ENCODE measurements at regions not wholly inside any gene's neighbourhood (a gene's known extent, or its start where the extent isn't known, plus 50 kb on each side); places are given as distances from the start of the nearest gene placed in this dataset.

- Histone ChIP-seq H4K20me1 (ENCODE audit: low read depth, low read length) (no peaks in the 10 kb centered on the region), H3K9ac (ENCODE audit: low read length) (no peak overlapping the region), H3K27ac (ENCODE audit: low read depth, low read length) (no peak overlapping the region), H3K9me2 (replicated peaks; ENCODE audit: insufficient read depth, low read length) (no peaks in the 10 kb centered on the region), H3F3A (ENCODE audit: insufficient read depth) (no peaks in the 10 kb centered on the region), H3K9me3 (ENCODE audit: insufficient read depth, low read length) (no peaks in the 10 kb centered on the region), H3K79me2 (ENCODE audit: insufficient read depth, low read length) (no peaks in the 10 kb centered on the region), H2AFZ (ENCODE audit: low read depth, low read length, severe bottlenecking) (no peak overlapping the region), H3K27me3 (ENCODE audit: low read length) (no peaks in the 10 kb centered on the region), H3K4me3 (ENCODE audit: insufficient read depth, low read length, poor library complexity, severe bottlenecking) (no peak overlapping the region), H3K4me2 (ENCODE audit: low read depth, low read length, poor library complexity, severe bottlenecking) (no peak overlapping the region), H3K36me3 (ENCODE audit: low read length) (no peaks in the 10 kb centered on the region)
- no peak for TF ChIP-seq EZH2phosphoT487 (conservative IDR thresholded peaks at IDR 0.05; ENCODE audit: low read length)
- TF ChIP-seq, protein P1, sequence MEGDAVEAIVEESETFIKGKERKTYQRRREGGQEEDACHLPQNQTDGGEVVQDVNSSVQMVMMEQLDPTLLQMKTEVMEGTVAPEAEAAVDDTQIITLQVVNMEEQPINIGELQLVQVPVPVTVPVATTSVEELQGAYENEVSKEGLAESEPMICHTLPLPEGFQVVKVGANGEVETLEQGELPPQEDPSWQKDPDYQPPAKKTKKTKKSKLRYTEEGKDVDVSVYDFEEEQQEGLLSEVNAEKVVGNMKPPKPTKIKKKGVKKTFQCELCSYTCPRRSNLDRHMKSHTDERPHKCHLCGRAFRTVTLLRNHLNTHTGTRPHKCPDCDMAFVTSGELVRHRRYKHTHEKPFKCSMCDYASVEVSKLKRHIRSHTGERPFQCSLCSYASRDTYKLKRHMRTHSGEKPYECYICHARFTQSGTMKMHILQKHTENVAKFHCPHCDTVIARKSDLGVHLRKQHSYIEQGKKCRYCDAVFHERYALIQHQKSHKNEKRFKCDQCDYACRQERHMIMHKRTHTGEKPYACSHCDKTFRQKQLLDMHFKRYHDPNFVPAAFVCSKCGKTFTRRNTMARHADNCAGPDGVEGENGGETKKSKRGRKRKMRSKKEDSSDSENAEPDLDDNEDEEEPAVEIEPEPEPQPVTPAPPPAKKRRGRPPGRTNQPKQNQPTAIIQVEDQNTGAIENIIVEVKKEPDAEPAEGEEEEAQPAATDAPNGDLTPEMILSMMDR (IDR thresholded peaks at IDR 0.05; ENCODE audit: insufficient read depth, low read length, poor library complexity, severe bottlenecking): no peak
These were observed 749.0 kb upstream of the SOX9 start for GRCh38 chr17:71371809-71372208.

GRCh38 chr17:71375948-71376347, 744.9 kb upstream of the SOX9 start:
- Histone ChIP-seq H3K4me3 (ENCODE audit: insufficient read depth, low read length, poor library complexity, severe bottlenecking) (no peak overlapping the region), H2AFZ (ENCODE audit: low read depth, low read length, severe bottlenecking) (no peak overlapping the region), H3K79me2 (ENCODE audit: insufficient read depth, low read length) (no peaks in the 10 kb centered on the region), H3F3A (ENCODE audit: insufficient read depth) (no peaks in the 10 kb centered on the region), H4K20me1 (ENCODE audit: low read depth, low read length) (no peaks in the 10 kb centered on the region), H3K27ac (ENCODE audit: low read depth, low read length) (no peak overlapping the region), H3K9me2 (replicated peaks; ENCODE audit: insufficient read depth, low read length) (no peaks in the 10 kb centered on the region), H3K9ac (ENCODE audit: low read length) (no peak overlapping the region), H3K4me2 (ENCODE audit: low read depth, low read length, poor library complexity, severe bottlenecking) (no peak overlapping the region), H3K27me3 (ENCODE audit: low read length) (no peaks in the 10 kb centered on the region), H3K9me3 (ENCODE audit: insufficient read depth, low read length) (no peaks in the 10 kb centered on the region), H3K36me3 (ENCODE audit: low read length) (no peaks in the 10 kb centered on the region)
- TF ChIP-seq EZH2phosphoT487 (conservative IDR thresholded peaks at IDR 0.05; ENCODE audit: low read length): no peak
- TF ChIP-seq, protein P1 (IDR thresholded peaks at IDR 0.05; ENCODE audit: insufficient read depth, low read length, poor library complexity, severe bottlenecking): no peak

DNA sequence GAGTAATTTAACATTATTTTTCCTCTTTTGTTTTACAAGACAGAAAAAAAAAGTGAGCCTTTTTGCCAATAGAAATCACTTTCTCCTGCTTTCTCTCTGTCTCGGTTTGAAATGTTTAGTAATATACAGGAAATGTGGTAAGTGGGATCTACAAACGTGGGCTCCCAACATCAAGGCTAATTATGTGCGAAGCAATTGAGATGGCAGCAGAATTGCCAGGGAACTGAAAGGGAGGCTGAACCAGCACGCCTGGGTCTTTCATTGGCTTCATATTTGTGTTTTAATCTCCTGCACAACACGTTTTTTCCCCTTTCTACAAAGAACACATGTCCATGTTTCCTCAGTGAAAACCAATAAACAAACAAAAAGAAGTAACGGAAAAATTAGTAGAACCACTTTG, 743.9 kb upstream of the SOX9 start:
- Histone ChIP-seq H3K27me3 (ENCODE audit: low read length) (no peaks in the 10 kb centered on the region), H3K79me2 (ENCODE audit: insufficient read depth, low read length) (no peaks in the 10 kb centered on the region), H3K27ac (ENCODE audit: low read depth, low read length) (no peak overlapping the region), H4K20me1 (ENCODE audit: low read depth, low read length) (no peaks in the 10 kb centered on the region), H3K4me2 (ENCODE audit: low read depth, low read length, poor library complexity, severe bottlenecking) (no peak overlapping the region), H3K36me3 (ENCODE audit: low read length) (no peaks in the 10 kb centered on the region), H3K9me2 (replicated peaks; ENCODE audit: insufficient read depth, low read length) (no peaks in the 10 kb centered on the region), H3F3A (ENCODE audit: insufficient read depth) (no peaks in the 10 kb centered on the region), H3K9ac (ENCODE audit: low read length) (no peak overlapping the region), H3K9me3 (ENCODE audit: insufficient read depth, low read length) (no peaks in the 10 kb centered on the region), H2AFZ (ENCODE audit: low read depth, low read length, severe bottlenecking) (no peak overlapping the region), H3K4me3 (ENCODE audit: insufficient read depth, low read length, poor library complexity, severe bottlenecking) (no peak overlapping the region)
- TF ChIP-seq, protein P1 (IDR thresholded peaks at IDR 0.05; ENCODE audit: insufficient read depth, low read length, poor library complexity, severe bottlenecking): no peak
- TF ChIP-seq EZH2phosphoT487 (conservative IDR thresholded peaks at IDR 0.05; ENCODE audit: low read length): no peak
